ENCODE measurements at regions not wholly inside any gene's neighbourhood (a gene's known extent, or its start where the extent isn't known, plus 50 kb on each side); places are given as distances from the start of the nearest gene placed in this dataset.

GRCh38 chr9:106731910-106732309, 131.1 kb upstream of the ZNF462 start:
- H3K4me3 ChIP-seq (ENCODE audit: low read depth in 1 of 3, low read length in 3 of 3): no peak overlapping the region
- H3K9ac ChIP-seq (ENCODE audit: low read depth in 1 of 2, low read length in 2 of 2): no peak overlapping the region
- H3K27ac ChIP-seq (ENCODE audit: low read depth in 1 of 2, low read length in 2 of 2): no peak overlapping the region
- TF ChIP-seq HNF4G (IDR thresholded peaks at IDR 0.05): no peak
- no peak for TF ChIP-seq RAD21 (IDR thresholded peaks at IDR 0.05)
- no peak for TF ChIP-seq HNF4A (conservative IDR thresholded peaks at IDR 0.05)
- TF ChIP-seq, protein P1, sequence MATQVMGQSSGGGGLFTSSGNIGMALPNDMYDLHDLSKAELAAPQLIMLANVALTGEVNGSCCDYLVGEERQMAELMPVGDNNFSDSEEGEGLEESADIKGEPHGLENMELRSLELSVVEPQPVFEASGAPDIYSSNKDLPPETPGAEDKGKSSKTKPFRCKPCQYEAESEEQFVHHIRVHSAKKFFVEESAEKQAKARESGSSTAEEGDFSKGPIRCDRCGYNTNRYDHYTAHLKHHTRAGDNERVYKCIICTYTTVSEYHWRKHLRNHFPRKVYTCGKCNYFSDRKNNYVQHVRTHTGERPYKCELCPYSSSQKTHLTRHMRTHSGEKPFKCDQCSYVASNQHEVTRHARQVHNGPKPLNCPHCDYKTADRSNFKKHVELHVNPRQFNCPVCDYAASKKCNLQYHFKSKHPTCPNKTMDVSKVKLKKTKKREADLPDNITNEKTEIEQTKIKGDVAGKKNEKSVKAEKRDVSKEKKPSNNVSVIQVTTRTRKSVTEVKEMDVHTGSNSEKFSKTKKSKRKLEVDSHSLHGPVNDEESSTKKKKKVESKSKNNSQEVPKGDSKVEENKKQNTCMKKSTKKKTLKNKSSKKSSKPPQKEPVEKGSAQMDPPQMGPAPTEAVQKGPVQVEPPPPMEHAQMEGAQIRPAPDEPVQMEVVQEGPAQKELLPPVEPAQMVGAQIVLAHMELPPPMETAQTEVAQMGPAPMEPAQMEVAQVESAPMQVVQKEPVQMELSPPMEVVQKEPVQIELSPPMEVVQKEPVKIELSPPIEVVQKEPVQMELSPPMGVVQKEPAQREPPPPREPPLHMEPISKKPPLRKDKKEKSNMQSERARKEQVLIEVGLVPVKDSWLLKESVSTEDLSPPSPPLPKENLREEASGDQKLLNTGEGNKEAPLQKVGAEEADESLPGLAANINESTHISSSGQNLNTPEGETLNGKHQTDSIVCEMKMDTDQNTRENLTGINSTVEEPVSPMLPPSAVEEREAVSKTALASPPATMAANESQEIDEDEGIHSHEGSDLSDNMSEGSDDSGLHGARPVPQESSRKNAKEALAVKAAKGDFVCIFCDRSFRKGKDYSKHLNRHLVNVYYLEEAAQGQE (IDR thresholded peaks at IDR 0.05): no peak
- TF ChIP-seq SP1 (IDR thresholded peaks at IDR 0.05): no peak
- TF ChIP-seq, protein P2, sequence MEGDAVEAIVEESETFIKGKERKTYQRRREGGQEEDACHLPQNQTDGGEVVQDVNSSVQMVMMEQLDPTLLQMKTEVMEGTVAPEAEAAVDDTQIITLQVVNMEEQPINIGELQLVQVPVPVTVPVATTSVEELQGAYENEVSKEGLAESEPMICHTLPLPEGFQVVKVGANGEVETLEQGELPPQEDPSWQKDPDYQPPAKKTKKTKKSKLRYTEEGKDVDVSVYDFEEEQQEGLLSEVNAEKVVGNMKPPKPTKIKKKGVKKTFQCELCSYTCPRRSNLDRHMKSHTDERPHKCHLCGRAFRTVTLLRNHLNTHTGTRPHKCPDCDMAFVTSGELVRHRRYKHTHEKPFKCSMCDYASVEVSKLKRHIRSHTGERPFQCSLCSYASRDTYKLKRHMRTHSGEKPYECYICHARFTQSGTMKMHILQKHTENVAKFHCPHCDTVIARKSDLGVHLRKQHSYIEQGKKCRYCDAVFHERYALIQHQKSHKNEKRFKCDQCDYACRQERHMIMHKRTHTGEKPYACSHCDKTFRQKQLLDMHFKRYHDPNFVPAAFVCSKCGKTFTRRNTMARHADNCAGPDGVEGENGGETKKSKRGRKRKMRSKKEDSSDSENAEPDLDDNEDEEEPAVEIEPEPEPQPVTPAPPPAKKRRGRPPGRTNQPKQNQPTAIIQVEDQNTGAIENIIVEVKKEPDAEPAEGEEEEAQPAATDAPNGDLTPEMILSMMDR (IDR thresholded peaks at IDR 0.05; ENCODE audit: low read depth, low read length, missing input control): no peak
- TF ChIP-seq ZBTB33 (IDR thresholded peaks at IDR 0.05): no peak
- TF ChIP-seq EGR1 (IDR thresholded peaks at IDR 0.05; ENCODE audit: low read depth in 2 of 2): no peak
- TF ChIP-seq JUND (IDR thresholded peaks at IDR 0.05): no peak
- no peak for TF ChIP-seq YY1 (IDR thresholded peaks at IDR 0.05)
- no peak for TF ChIP-seq TAF1 (conservative IDR thresholded peaks at IDR 0.05)
- TF ChIP-seq, protein P3, sequence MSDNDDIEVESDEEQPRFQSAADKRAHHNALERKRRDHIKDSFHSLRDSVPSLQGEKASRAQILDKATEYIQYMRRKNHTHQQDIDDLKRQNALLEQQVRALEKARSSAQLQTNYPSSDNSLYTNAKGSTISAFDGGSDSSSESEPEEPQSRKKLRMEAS (IDR thresholded peaks at IDR 0.05): no peak
- TF ChIP-seq RXRA (IDR thresholded peaks at IDR 0.05): no peak
- TF ChIP-seq FOXA1 (IDR thresholded peaks at IDR 0.05): no peak
- TF ChIP-seq FOXA2 (IDR thresholded peaks at IDR 0.05): no peak
- TF ChIP-seq GABPA (IDR thresholded peaks at IDR 0.05 in 1 of 2, conservative IDR thresholded peaks at IDR 0.05 in 1 of 2): no peak
- TF ChIP-seq ATF3 (IDR thresholded peaks at IDR 0.05): no peak
- TF ChIP-seq NR2F2 (IDR thresholded peaks at IDR 0.05): no peak
- DNase-seq (ENCODE audit: low spot score): no peak
- no peaks in the 10 kb centered on the region for H3K36me3 ChIP-seq (ENCODE audit: control insufficient read depth in 4 of 4, insufficient read depth in 3 of 4, low read depth in 1 of 4, low read length in 3 of 4)
- H3K27me3 ChIP-seq (ENCODE audit: control insufficient read depth in 4 of 4, insufficient read depth in 4 of 4, low read length in 3 of 4): peaks cover 0 to 3% (median 0%) of the 10 kb centered on the region in 4 donors
- 36% methylated on average over 1 of the region's 1 CpG for WGBS
- H3K4me1 ChIP-seq (ENCODE audit: control insufficient read depth in 4 of 4, insufficient read depth in 4 of 4, low read length in 3 of 4): no peaks in the 10 kb centered on the region
- H3K9me3 ChIP-seq (ENCODE audit: control insufficient read depth in 4 of 4, low read length in 3 of 4): no peaks in the 10 kb centered on the region

Data from liver (tissue), 8 donors.